RWPE2 (cell line): ENCODE measurements at regions not wholly inside any gene's neighbourhood (a gene's known extent, or its start where the extent isn't known, plus 50 kb on each side); places are given as distances from the start of the nearest gene placed in this dataset.

Experiments
- ATAC-seq: fragments of 200-7000 bp; cut with Tn5 transposase; 3 replicates; pipeline ENCODE4 v1.9.1; 2021; ENCODE audit warnings: low read depth
- DNase-seq: peaks from one replicate; pipeline ENCODE4 v3.0.0-alpha.2; 2020; ENCODE audit warnings: low spot score
- H3K27ac ChIP-seq: fragments of 450-650 bp; 2 replicates; pipeline ENCODE4 v1.5.1; 2017; ENCODE audit warnings: mild to moderate bottlenecking; ENCODE audit not compliant: poor library complexity, severe bottlenecking
- H3K27me3 ChIP-seq: fragments of 250-450 bp; sonication (Bioruptor Pico); 2 replicates; pipeline ENCODE4 v1.5.1; 2021; ENCODE audit warnings: mild to moderate bottlenecking, moderate library complexity; ENCODE audit not compliant: insufficient read depth, poor library complexity, severe bottlenecking
- H3K36me3 ChIP-seq: fragments of 250-450 bp; sonication (Bioruptor Pico); 2 replicates; pipeline ENCODE4 v1.5.1; 2020; ENCODE audit warnings: low read depth, mild to moderate bottlenecking, moderate library complexity
- H3K4me1 ChIP-seq: fragments of 250-450 bp; sonication (Bioruptor Pico); 2 replicates; pipeline ENCODE4 v1.5.1; 2021; ENCODE audit warnings: mild to moderate bottlenecking, moderate library complexity; ENCODE audit not compliant: insufficient read depth, poor library complexity, severe bottlenecking
- H3K4me3 ChIP-seq: fragments of 250-450 bp; sonication (Bioruptor Pico); 2 replicates; pipeline ENCODE4 v1.5.1; 2021; ENCODE audit warnings: mild to moderate bottlenecking, moderate library complexity; ENCODE audit not compliant: severe bottlenecking
- H3K9me3 ChIP-seq: fragments of 250-450 bp; sonication (Bioruptor Pico); 2 replicates; pipeline ENCODE4 v1.5.1; 2021; ENCODE audit warnings: mild to moderate bottlenecking, moderate library complexity; ENCODE audit not compliant: severe bottlenecking
- TF ChIP-seq, protein P1 (sequence below): fragments of 450-650 bp; IDR thresholded peaks from one replicate; pipeline ENCODE4 v1.5.1; 2017; ENCODE audit warnings: mild to moderate bottlenecking, moderate library complexity; ENCODE audit not compliant: poor library complexity, severe bottlenecking

DNA sequence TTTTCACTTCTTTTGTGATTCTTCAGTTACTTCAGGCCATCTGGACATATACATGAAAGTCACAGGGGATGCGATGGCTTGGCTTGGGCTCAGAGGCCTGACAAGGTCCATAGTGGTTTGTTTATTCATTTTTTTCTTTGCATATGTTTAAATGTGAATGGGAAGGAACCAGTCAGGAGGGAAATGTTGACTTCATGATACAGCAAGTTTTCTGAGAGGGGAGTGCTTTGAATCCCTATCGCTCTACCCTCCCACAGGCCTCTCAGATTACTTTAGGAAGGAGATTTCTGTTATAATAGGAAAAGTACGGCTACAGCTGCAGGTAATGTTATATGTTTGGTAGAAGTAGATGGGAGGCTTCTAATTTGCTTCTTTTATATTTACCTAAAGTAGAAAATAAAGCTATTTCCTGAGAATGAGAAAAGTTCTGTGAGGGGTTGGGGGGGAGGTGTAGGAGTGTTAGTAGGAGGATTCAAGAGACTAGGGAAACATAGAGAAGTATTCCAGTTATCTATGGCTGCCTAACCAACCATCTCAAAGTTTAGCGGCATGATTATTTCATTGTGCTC lies 322.9 kb downstream of the RAPGEF2 start:
- H3K27me3 ChIP-seq: no peaks in the 10 kb centered on the region
- ATAC-seq (no peak), DNase-seq (no peak)
- no peaks in the 10 kb centered on the region for H3K4me1 ChIP-seq
- H3K9me3 ChIP-seq: no peaks in the 10 kb centered on the region
- no peak overlapping the region for H3K4me3 ChIP-seq
- H3K36me3 ChIP-seq: no peaks in the 10 kb centered on the region
- no peak overlapping the region for H3K27ac ChIP-seq
- TF ChIP-seq, protein P1, sequence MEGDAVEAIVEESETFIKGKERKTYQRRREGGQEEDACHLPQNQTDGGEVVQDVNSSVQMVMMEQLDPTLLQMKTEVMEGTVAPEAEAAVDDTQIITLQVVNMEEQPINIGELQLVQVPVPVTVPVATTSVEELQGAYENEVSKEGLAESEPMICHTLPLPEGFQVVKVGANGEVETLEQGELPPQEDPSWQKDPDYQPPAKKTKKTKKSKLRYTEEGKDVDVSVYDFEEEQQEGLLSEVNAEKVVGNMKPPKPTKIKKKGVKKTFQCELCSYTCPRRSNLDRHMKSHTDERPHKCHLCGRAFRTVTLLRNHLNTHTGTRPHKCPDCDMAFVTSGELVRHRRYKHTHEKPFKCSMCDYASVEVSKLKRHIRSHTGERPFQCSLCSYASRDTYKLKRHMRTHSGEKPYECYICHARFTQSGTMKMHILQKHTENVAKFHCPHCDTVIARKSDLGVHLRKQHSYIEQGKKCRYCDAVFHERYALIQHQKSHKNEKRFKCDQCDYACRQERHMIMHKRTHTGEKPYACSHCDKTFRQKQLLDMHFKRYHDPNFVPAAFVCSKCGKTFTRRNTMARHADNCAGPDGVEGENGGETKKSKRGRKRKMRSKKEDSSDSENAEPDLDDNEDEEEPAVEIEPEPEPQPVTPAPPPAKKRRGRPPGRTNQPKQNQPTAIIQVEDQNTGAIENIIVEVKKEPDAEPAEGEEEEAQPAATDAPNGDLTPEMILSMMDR: no peak

DNA sequence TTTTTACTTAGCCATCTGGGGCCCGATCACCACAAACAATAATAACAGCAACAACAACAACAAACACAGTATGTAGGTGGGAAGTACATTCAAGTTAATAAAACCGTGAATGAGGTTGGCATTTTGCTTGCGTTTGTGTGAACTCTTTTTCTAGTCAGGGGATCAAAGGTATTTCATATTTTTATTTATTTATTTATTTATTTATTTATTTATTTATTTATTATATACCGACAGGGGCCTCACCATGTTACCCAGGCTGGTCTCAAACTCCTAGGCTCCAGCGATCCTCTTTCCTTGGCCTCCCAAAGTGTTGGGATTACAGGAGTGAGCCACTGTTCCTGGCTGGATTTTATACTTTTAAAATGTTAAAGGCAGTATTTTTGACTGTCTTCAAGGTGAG lies 325.4 kb downstream of the RAPGEF2 start:
- ATAC-seq: no peak

DNA sequence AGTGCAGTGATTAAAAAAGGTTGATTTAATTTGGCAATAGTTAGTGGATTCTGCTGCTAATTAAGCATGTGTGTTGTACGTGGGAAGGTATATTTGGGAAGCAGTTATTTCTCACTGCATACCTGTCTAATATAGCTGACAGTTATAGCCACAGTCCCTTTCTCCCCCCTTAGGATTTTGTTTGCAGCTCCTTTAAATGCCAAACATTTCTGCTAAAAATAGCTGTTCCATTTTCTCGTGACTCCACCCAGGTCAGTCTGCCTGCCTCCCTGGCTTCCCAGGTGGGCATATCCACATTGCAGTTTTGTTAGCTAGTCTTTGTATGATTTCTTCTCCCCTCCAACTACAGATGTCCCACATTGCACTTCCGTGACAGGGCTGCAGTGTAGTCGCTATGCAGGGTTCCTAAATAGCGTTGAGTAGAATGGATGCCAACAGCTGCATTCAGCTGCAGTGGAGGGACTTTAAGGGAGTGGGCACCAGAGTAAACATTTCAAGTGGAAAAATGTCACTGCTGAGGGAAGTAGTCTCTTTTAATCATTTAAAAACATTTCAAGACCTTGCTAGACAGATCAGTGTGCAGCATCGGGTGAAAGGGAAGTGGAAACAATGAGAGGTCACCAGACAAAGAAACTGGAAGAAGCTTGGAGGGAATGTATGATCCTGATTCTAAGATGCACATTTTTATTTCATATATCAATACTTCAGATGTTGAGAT lies 326.3 kb downstream of the RAPGEF2 start:
- Histone ChIP-seq H3K27ac (no peak overlapping the region), H3K27me3 (no peaks in the 10 kb centered on the region), H3K9me3 (no peaks in the 10 kb centered on the region), H3K4me1 (peaks cover 5% of the 10 kb centered on the region), H3K36me3 (no peaks in the 10 kb centered on the region), H3K4me3 (no peak overlapping the region)
- TF ChIP-seq, protein P1: no peak
- DNase-seq: no peak
- ATAC-seq: no peak

More for the DNA sequence above, 325.4 kb downstream of the RAPGEF2 start:
- Histone ChIP-seq H3K4me1 (no peaks in the 10 kb centered on the region), H3K36me3 (no peaks in the 10 kb centered on the region), H3K4me3 (no peak overlapping the region), H3K27ac (no peak overlapping the region), H3K27me3 (no peaks in the 10 kb centered on the region), H3K9me3 (no peaks in the 10 kb centered on the region)
- DNase-seq: no peak
- TF ChIP-seq, protein P1: no peak

DNA sequence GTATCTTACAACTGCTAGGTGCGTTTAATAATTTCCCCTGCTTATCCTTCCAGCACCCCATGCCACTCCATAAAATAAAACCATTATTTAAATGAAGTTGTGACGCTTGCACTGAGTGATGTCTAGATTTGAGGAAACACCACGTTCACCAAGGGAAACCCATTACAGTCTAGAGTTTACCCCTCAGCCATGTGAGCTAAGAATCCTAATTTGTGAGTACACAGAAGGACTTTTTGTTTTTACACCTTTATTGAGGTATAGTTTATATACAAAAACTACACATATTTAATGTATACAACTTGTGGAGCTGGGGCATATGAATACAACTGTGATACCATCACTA lies 326.8 kb downstream of the RAPGEF2 start:
- Histone ChIP-seq H3K4me3 (no peak overlapping the region), H3K27ac (no peak overlapping the region), H3K27me3 (no peaks in the 10 kb centered on the region), H3K4me1 (peaks cover 11% of the 10 kb centered on the region), H3K36me3 (no peaks in the 10 kb centered on the region), H3K9me3 (no peaks in the 10 kb centered on the region)
- DNase-seq: no peak
- TF ChIP-seq, protein P1: no peak
- ATAC-seq: no peak

DNA sequence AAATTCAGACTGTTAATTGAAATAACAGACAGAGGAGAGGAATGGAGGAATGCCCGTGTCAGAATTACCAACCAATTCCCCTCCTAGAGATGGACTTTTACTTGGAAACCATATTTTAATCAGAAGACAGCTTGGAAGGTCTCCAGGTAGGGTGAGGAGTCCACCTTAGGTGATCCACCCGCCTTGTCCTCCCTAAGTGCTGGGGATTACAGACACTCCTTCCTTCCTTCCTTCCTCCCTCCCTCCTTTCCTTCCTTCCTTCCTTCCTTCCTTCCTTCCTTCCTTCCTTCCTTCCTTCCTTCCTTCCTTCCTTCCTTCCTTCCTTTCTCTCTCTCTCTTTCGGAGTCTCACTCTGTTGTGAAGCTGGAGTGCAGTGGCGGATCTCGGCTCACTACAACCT lies 328.0 kb downstream of the RAPGEF2 start:
- ATAC-seq (no peak), DNase-seq (no peak)
- Histone ChIP-seq H3K27me3 (no peaks in the 10 kb centered on the region), H3K9me3 (no peaks in the 10 kb centered on the region), H3K27ac (no peak overlapping the region), H3K4me1 (peaks cover 23% of the 10 kb centered on the region), H3K4me3 (no peak overlapping the region), H3K36me3 (no peaks in the 10 kb centered on the region)
- TF ChIP-seq, protein P1: no peak
